IMR-90 (cell line): ENCODE measurements at regions not wholly inside any gene's neighbourhood (a gene's known extent, or its start where the extent isn't known, plus 50 kb on each side); places are given as distances from the start of the nearest gene placed in this dataset.

ENCODE experiments used
- ATAC-seq: fragments of 200-7000 bp; cut with Tn5 transposase; 2 replicates; pipeline ENCODE4 v1.9.1; 2020; ENCODE audit warnings: low read depth, mild to moderate bottlenecking, moderate library complexity
- BruUV-seq: library from RNA; stranded (reverse); fragments of 400-500 nt; replicated peaks from 2 replicates; lab custom pipeline; 2021; lab: Mats Ljungman, UMichigan
- CTCF ChIA-PET: fragments of 300-600 bp; formaldehyde crosslinking; extraction: SDS; loops from one replicate; lab custom pipeline; 2021; ENCODE audit warnings: antibody characterized with exemption; lab: Yijun Ruan, JAX
- POLR2A ChIA-PET: fragments of 300-600 bp; sonication (Branson Sonifier 250); formaldehyde crosslinking; loops from one replicate; lab custom pipeline; 2022; ENCODE audit warnings: antibody characterized with exemption; ENCODE audit not compliant: unreplicated experiment; lab: Charles Lee
- DNase-seq: peaks from one replicate; pipeline ENCODE4 v3.0.0; 2013
- H2AFZ ChIP-seq: replicated peaks from 2 replicates; pipeline ENCODE3; 2013; ENCODE audit warnings: low read length, mild to moderate bottlenecking; ENCODE audit not compliant: poor library complexity
- H2AK5ac ChIP-seq: 2 replicates; pipeline ENCODE4 v1.6.1; 2013; ENCODE audit warnings: low read depth, low read length, inconsistent platforms
- H2AK9ac ChIP-seq: replicated peaks from 2 replicates; pipeline ENCODE3; 2013; ENCODE audit warnings: mild to moderate bottlenecking, low read depth, low read length, moderate library complexity; ENCODE audit not compliant: poor library complexity
- H2BK120ac ChIP-seq: 2 replicates; pipeline ENCODE4 v1.6.1; 2013; ENCODE audit warnings: low read depth, low read length, inconsistent platforms
- H2BK15ac ChIP-seq: 3 replicates; pipeline ENCODE4 v1.6.1; 2013; ENCODE audit warnings: low read depth, low read length, inconsistent platforms
- H2BK20ac ChIP-seq: 2 replicates; pipeline ENCODE4 v1.6.1; 2013; ENCODE audit warnings: low read depth, mild to moderate bottlenecking, inconsistent platforms, low read length, moderate library complexity
- H2BK5ac ChIP-seq: 2 replicates; pipeline ENCODE4 v1.6.1; 2013; ENCODE audit warnings: mild to moderate bottlenecking, low read depth, low read length, inconsistent platforms; ENCODE audit not compliant: poor library complexity, severe bottlenecking
- H3K14ac ChIP-seq: replicated peaks from 2 replicates; pipeline ENCODE4 v1.6.1; 2013; ENCODE audit warnings: low read depth, low read length, inconsistent platforms
- H3K18ac ChIP-seq: 2 replicates; pipeline ENCODE4 v1.6.1; 2013; ENCODE audit warnings: low read depth, low read length, control low read depth
- H3K23ac ChIP-seq: 2 replicates; pipeline ENCODE4 v1.6.1; 2013; ENCODE audit warnings: low read depth, low read length, inconsistent platforms
- H3K27ac ChIP-seq: 2 replicates; pipeline ENCODE4 v1.5.1; 2013; ENCODE audit warnings: mild to moderate bottlenecking, control low read depth, low read length; ENCODE audit not compliant: insufficient read depth
- H3K27me3 ChIP-seq: 2 replicates; pipeline ENCODE4 v1.6.1; 2013; ENCODE audit warnings: low read length; ENCODE audit not compliant: control insufficient read depth, insufficient read depth
- H3K36me3 ChIP-seq: 2 replicates; pipeline ENCODE4 v1.6.1; 2013; ENCODE audit warnings: low read length, mixed read lengths; ENCODE audit not compliant: control insufficient read depth, insufficient read depth
- H3K4ac ChIP-seq: 2 replicates; pipeline ENCODE4 v1.6.1; 2013; ENCODE audit warnings: low read depth, low read length, inconsistent platforms
- H3K4me1 ChIP-seq: 2 replicates; pipeline ENCODE4 v1.6.1; 2013; ENCODE audit warnings: low read length, mixed read lengths; ENCODE audit not compliant: control insufficient read depth, insufficient read depth
- H3K4me2 ChIP-seq: 2 replicates; pipeline ENCODE4 v1.6.1; 2013; ENCODE audit warnings: low read depth, mild to moderate bottlenecking, control low read depth, low read length, moderate library complexity
- H3K4me3 ChIP-seq: 2 replicates; pipeline ENCODE4 v1.5.1; 2013; ENCODE audit warnings: low read depth, mild to moderate bottlenecking, control low read depth, low read length, moderate library complexity; ENCODE audit not compliant: insufficient read depth
- H3K56ac ChIP-seq: 2 replicates; pipeline ENCODE4 v1.6.1; 2013; ENCODE audit warnings: low read length, inconsistent platforms; ENCODE audit not compliant: insufficient read depth; ENCODE audit errors: extremely low read depth
- H3K79me1 ChIP-seq, 2 experiments: 2 replicates each; pipeline ENCODE4 v1.6.1; 2013; ENCODE audit warnings: low read length in 2 of 2, inconsistent platforms in 1 of 2, low read depth in 1 of 2
- H3K9ac ChIP-seq: 2 replicates; pipeline ENCODE4 v1.6.1; 2013; ENCODE audit warnings: low read depth, low read length, control low read depth
- H3K9me1 ChIP-seq: 2 replicates; pipeline ENCODE4 v1.6.1; 2013; ENCODE audit warnings: low read length, inconsistent platforms; ENCODE audit not compliant: insufficient read depth
- H3K9me3 ChIP-seq: 2 replicates; pipeline ENCODE4 v1.6.1; 2013; ENCODE audit warnings: low read length; ENCODE audit not compliant: control insufficient read depth, insufficient read depth
- H4K20me1 ChIP-seq: 2 replicates; pipeline ENCODE4 v1.6.1; 2013; ENCODE audit warnings: low read length, inconsistent platforms; ENCODE audit not compliant: insufficient read depth
- H4K5ac ChIP-seq: 2 replicates; pipeline ENCODE4 v1.6.1; 2013; ENCODE audit warnings: mild to moderate bottlenecking, low read depth, low read length, control low read depth
- H4K8ac ChIP-seq, 2 experiments: 2 replicates each; pipeline ENCODE4 v1.6.1; 2013; ENCODE audit warnings: low read depth in 2 of 2, low read length in 2 of 2, control low read depth in 1 of 2, inconsistent platforms in 1 of 2
- H4K91ac ChIP-seq: 2 replicates; pipeline ENCODE4 v1.6.1; 2013; ENCODE audit warnings: low read depth, low read length, inconsistent platforms; ENCODE audit not compliant: insufficient read depth
- BHLHE40 ChIP-seq: fragments of 150-350 bp; IDR thresholded peaks from 2 replicates; pipeline ENCODE4 v1.6.1; 2016; ENCODE audit warnings: mild to moderate bottlenecking, low read depth, low read length
- CEBPB ChIP-seq: IDR thresholded peaks from 2 replicates; pipeline ENCODE4 v1.6.1; 2012; ENCODE audit warnings: low read depth, low read length, improper control_type of control experiment
- CHD1 ChIP-seq: IDR thresholded peaks from 2 replicates; pipeline ENCODE4 v1.6.1; 2012; ENCODE audit warnings: low read depth, low read length, improper control_type of control experiment
- FOS ChIP-seq: fragments of 150-350 bp; IDR thresholded peaks from 2 replicates; pipeline ENCODE4 v1.6.1; 2016; ENCODE audit warnings: low read depth, low read length
- MAFK ChIP-seq: IDR thresholded peaks from 2 replicates; pipeline ENCODE4 v1.6.1; 2012; ENCODE audit warnings: low read depth, low read length, improper control_type of control experiment
- MAZ ChIP-seq: IDR thresholded peaks from 2 replicates; pipeline ENCODE4 v1.6.1; 2012; ENCODE audit warnings: low read depth, mild to moderate bottlenecking, low read length, improper control_type of control experiment, moderate library complexity, borderline replicate concordance
- MXI1 ChIP-seq: IDR thresholded peaks from 2 replicates; pipeline ENCODE4 v1.6.1; 2012; ENCODE audit warnings: low read depth, mild to moderate bottlenecking, low read length, moderate library complexity, borderline replicate concordance
- NFE2L2 ChIP-seq: fragments of 150-350 bp; IDR thresholded peaks from 2 replicates; pipeline ENCODE4 v1.6.1; 2016; ENCODE audit warnings: low read depth, mild to moderate bottlenecking, low read length
- POLR2A ChIP-seq: IDR thresholded peaks from 2 replicates; pipeline ENCODE4 v1.6.1; 2012; ENCODE audit warnings: mild to moderate bottlenecking, low read depth, low read length
- RAD21 ChIP-seq: IDR thresholded peaks from 2 replicates; pipeline ENCODE4 v1.6.1; 2012; ENCODE audit warnings: low read length, improper control_type of control experiment
- RCOR1 ChIP-seq: IDR thresholded peaks from 2 replicates; pipeline ENCODE4 v1.6.1; 2012; ENCODE audit warnings: mild to moderate bottlenecking, low read length, improper control_type of control experiment; ENCODE audit not compliant: insufficient replicate concordance
- WGBS, 2 experiments: methylation state at CpG; one replicate each; pipeline versions ENCODE4 v1.1.5 to v1.1.7; 2013; ENCODE audit warnings: missing lambda C conversion rate in 2 of 2; ENCODE audit not compliant: insufficient read length in 1 of 2; ENCODE audit errors: extremely low coverage in 2 of 2; 5-methylcytosine and 5-hydroxymethylcytosine counted together
- dilution Hi-C: fragments of 300-500 bp; cut with HindIII; formaldehyde crosslinking; loops from one replicate; pipeline ENCODE4 v1.14.3; 2018; ENCODE audit warnings: low sequenced_read_pairs; ENCODE audit not compliant: unreplicated experiment
- in situ Hi-C: fragments of 300-500 bp; cut with MboI; formaldehyde crosslinking; loops from 3 replicates; pipeline ENCODE4 v1.14.3; 2019; ENCODE audit warnings: low sequenced_read_pairs, inconsistent platforms, mixed read lengths
- intact Hi-C: fragments of 100-400 bp; cut with micrococcal nuclease; formaldehyde crosslinking; loops from 2 replicates; pipeline ENCODE4 v1.10.0; 2022
- TF ChIP-seq, protein P1 (sequence below): conservative IDR thresholded peaks from 2 replicates; pipeline ENCODE4 v1.5.1; 2012; ENCODE audit warnings: mild to moderate bottlenecking, low read depth, low read length, improper control_type of control experiment

DNA sequence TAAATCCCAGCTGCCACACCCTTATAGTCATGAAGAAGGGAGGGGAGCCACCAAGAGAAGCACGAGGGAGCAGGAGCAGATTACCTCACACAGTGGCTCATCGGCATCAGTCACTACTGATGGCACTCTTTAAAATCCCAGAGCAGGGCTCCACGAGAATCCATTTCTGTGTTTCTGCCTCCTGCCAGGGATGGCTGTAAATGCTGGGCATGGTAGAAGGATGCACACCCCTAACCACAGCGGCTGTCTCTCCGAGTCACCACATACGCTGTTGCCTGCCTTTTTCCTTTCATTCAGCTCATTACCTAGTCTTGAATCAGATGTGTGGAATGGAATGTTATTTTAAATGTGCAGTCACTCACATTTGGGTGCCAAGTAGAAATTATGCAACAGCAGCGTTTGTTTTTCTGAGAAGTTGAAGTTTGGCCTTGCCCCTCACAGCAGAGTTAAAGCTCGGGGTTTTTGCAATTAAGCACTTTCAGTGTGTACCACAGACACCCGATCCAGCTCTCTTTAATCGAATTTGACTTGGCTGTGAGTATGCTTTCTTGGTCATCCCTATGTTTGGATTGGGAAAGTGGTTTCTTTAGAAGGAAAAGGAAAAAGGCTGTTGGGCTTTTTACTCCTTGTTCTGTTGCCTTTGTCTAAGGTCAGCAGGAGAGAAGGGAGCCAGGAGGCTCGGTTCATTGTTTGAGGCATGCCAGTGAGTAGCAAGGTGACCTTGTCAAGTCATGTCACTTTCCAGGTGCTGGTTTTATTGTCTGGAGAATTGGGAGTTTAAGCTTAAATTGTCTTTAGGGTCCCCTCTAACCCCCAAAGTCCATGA is 284.2 kb upstream of the TPM1 start:
- TF ChIP-seq MAFK (peak; percentile 33; the same call in 1 of the 2 replicates), RAD21 (no peak), CEBPB (peak; percentile 94), RCOR1 (peak; percentile 50), MAZ (no peak), FOS (peak; percentile 20; the same call in 1 of the 2 replicates), CHD1 (no peak), BHLHE40 (peak; percentile 41), NFE2L2 (no peak), POLR2A (0 out of 2 replicates have a peak, but pooled peaks have one; percentile 32), MXI1 (peak; percentile 59; the same call in 1 of the 2 replicates)
- TF ChIP-seq, protein P1, sequence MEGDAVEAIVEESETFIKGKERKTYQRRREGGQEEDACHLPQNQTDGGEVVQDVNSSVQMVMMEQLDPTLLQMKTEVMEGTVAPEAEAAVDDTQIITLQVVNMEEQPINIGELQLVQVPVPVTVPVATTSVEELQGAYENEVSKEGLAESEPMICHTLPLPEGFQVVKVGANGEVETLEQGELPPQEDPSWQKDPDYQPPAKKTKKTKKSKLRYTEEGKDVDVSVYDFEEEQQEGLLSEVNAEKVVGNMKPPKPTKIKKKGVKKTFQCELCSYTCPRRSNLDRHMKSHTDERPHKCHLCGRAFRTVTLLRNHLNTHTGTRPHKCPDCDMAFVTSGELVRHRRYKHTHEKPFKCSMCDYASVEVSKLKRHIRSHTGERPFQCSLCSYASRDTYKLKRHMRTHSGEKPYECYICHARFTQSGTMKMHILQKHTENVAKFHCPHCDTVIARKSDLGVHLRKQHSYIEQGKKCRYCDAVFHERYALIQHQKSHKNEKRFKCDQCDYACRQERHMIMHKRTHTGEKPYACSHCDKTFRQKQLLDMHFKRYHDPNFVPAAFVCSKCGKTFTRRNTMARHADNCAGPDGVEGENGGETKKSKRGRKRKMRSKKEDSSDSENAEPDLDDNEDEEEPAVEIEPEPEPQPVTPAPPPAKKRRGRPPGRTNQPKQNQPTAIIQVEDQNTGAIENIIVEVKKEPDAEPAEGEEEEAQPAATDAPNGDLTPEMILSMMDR, result no peak
- Histone ChIP-seq H2BK120ac (peak overlapping the region; percentile 34; the same call in 1 of the 2 replicates), H3K27ac (peak overlapping the region; percentile 45; the same call in 1 of the 2 replicates), H3K56ac (no peak overlapping the region), H3K4ac (peak overlapping the region; percentile 60), H2AK5ac (peak overlapping the region; percentile 64), H4K5ac (no peak overlapping the region), H4K8ac (no peak overlapping the region), H3K9me1 (peaks cover 5% of the 10 kb centered on the region; the same call in 1 of the 2 replicates), H3K14ac (0 out of 2 replicates have a peak overlapping the region, but pooled peaks have one; percentile 3), H3K9ac (no peak overlapping the region), H4K91ac (peak overlapping the region; percentile 23; the same call in 1 of the 2 replicates), H3K4me1 (peaks cover 10% of the 10 kb centered on the region), H2BK15ac (no peak overlapping the region; the same call in 2 of the 3 replicates), H3K9me3 (no peaks in the 10 kb centered on the region), H3K18ac (no peak overlapping the region; the same call in 1 of the 2 replicates), H2AFZ (peak overlapping the region; percentile 78), H3K36me3 (peaks cover 15% of the 10 kb centered on the region), H2BK20ac (no peak overlapping the region), H3K4me3 (no peak overlapping the region), H2BK5ac (peak overlapping the region; percentile 9), H3K23ac (peak overlapping the region; percentile 9), H4K20me1 (peaks cover 13% of the 10 kb centered on the region; the same call in 1 of the 2 replicates), H3K4me2 (peak overlapping the region; percentile 12), H3K27me3 (no peaks in the 10 kb centered on the region), H3K79me1 (no peaks in the 10 kb centered on the region), H2AK9ac (peak overlapping the region; percentile 57)
- WGBS, 2 experiments, result no CpG with 5 or more reads among the region's 11 CpGs
- dilution Hi-C loops, result no loop called here
- CTCF ChIA-PET, result interaction anchor here (3.5 kb wide), 1 partner anchor 16 kb away, joined by 18 read pairs; no protein-coding TSS in a partner anchor
- in situ Hi-C loops, result no loop called here
- DNase-seq (peak; percentile 90), ATAC-seq (peak; percentile 94)
- BruUV-seq, result no TSS peak
- intact Hi-C loops, result no loop called here
- POLR2A ChIA-PET, result interaction anchor here (0.6 kb wide), 1 partner anchor 330 kb away, joined by 3 read pairs; no protein-coding TSS in a partner anchor
